ENCODE measurements at regions not wholly inside any gene's neighbourhood (a gene's known extent, or its start where the extent isn't known, plus 50 kb on each side); places are given as distances from the start of the nearest gene placed in this dataset.
"Not testable (repeated sequence)": the region's sequence is repeated elsewhere in the genome, so short reads cannot be mapped to it uniquely, and the experiment has no call there.

DNA sequence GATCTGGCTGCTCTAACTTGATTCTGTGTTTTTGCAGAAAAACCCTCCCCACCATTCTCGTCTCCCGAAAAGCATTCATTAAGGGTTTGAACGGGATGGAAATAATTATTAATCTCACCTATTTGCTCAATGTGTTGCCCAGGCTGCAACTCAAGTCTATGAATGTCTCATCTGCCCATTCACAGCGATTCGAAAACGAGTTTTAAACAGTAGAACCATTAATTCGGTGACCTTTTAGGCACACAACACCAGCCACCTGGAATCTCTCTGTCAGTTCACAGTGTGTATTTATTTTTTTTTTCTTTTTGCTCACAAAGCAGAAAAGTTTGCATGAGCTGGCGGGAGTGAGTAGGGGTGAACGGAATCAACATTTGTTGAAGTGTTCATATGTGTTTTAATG is 764.7 kb upstream of the TPTE start:
- no peak for ATAC-seq
- DNase-seq, result no peak
- intact Hi-C loops (cut with DNase I), result no loop called here

DNA sequence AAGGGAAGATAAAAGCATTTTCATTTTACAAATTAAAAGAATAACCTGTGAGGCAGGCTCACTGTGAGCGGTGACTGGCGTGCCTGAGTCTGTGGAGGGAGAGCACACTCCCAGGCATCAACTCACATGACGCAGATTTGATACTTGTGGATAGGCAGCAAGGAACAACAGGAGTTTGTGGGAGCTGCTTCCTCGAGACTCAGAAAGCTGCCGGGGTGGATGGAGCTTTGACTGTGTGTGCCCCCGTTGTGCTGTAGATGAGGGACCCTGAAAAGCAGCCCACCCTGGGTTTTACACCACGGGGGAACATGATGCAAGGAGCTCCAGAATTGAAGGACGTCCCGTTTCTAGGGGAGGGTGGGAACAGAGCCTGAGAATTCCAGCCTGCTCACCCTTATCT is 764.3 kb upstream of the TPTE start:
- ATAC-seq; intact Hi-C loops (cut with DNase I): not testable (repeated sequence)

GRCh38 chr21:9757572-9757971 is 763.8 kb upstream of the TPTE start:
- ATAC-seq; intact Hi-C loops (cut with DNase I); DNase-seq: not testable (repeated sequence)

More for the DNA sequence above, 764.3 kb upstream of the TPTE start:
- not testable (repeated sequence) for DNase-seq

- ATAC-seq (no peak), DNase-seq (no peak)
- intact Hi-C loops (cut with DNase I), result no loop called here
These were observed 763.2 kb upstream of the TPTE start for GRCh38 chr21:9758141-9758540.

DNA sequence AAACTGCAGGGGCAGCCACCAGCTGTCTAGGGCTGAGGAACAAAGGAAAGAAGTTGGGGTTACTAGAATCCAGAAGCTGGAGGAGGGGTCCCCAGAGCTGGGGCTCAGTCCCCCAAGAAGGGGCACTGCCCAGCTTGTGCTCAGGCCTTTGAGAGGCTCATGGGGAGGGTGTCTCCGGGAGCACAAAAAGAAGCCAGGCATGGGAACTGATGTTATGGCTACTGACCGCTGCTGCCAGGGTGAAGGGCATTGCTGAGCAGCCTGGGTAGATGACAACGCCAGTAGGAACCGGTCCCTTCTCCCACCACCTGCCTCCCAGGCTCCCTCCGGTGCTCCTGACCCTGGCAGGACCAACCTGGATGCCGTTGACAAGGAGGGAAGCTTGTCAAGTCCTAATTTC is 762.5 kb upstream of the TPTE start:
- ATAC-seq (no peak), DNase-seq (no peak)
- intact Hi-C loops (cut with DNase I), result no loop called here

DNA sequence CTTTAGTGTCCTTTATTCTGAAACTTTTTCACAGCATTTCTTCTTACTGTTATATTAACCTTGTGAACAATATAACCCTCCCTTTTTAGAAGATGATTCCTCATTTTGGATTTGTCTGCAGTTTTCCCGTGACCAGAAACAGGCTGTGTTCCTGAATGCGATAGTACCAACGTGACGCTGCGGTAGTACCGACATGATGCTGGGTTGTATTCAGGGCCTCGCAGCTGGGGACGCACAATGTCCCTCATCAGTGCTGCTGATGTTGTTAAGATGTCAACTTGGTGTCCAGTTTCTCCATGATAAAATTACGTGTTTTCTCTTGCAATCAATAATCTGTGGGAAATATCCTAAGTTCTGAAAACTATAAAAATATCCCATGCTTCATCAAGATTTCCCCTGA is 761.4 kb upstream of the TPTE start:
- ATAC-seq, result no peak
- DNase-seq, result no peak
- intact Hi-C loops (cut with DNase I), result no loop called here

- no peak for DNase-seq
- no peak for ATAC-seq
- intact Hi-C loops (cut with DNase I), result no loop called here
These were observed 760.8 kb upstream of the TPTE start for GRCh38 chr21:9760398-9761074.

GRCh38 chr21:9763306-9763705 is 758.1 kb upstream of the TPTE start:
- DNase-seq (no peak), ATAC-seq (no peak)
- intact Hi-C loops (cut with DNase I), result no loop called here

- ATAC-seq (no peak), DNase-seq (no peak)
- intact Hi-C loops (cut with DNase I), result no loop called here
These were observed 757.6 kb upstream of the TPTE start for GRCh38 chr21:9763807-9764206.

GRCh38 chr21:9764294-9764693 is 757.1 kb upstream of the TPTE start:
- ATAC-seq; intact Hi-C loops (cut with DNase I); DNase-seq: not testable (repeated sequence)

DNA sequence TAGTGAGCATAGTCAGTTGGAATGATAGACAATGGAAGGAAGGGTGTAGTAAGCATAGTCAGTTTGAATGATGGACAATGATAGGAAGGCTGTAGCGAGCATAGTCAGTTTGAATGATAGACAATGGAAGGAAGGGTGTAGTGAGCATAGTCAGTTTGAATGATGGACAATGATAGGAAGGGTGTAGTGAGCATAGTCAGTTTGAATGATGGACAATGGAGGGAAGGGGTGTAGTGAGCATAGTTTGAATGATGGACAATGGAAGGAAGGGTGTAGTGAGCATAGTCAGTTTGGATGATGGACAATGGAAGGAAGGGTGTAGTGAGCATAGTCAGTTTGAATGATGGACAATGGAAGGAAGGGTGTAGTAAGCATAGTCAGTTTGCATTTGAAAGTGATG is 755.8 kb upstream of the TPTE start:
- ATAC-seq; DNase-seq; intact Hi-C loops (cut with DNase I): not testable (repeated sequence)

DNA sequence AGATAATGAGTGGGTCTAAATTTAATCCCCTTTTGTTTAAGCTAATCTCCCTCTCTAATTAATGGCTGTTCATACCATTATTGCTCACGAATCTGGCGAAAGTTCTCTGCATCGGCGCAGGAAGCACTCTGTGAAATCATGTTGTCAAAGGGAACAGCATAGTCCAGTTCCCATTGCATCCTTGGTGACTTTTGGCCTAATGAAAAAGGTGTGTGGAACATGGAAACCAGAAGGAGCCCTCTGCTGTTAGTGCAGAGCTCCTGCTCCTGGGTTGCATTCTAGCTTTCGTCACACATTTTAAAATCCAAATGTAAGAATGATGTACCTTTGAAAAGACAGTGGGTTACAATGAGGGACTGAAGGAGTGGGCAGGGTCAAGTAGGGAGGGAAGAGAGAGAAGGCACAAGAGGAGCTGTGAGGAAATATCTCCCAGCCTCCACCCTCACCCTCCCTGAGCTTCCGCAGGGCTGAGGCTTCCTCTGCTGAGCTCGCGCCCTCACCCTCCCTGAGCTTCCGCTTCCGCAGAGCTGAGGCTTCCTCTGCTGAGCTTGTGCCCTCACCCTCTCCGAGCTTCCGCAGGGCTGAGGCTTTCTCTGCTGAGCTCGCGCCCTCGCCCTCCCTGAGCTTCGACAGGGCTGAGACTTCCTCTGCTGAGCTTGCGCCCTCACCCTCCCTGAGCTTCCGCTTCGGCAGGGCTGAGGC is 754.3 kb upstream of the TPTE start:
- DNase-seq; intact Hi-C loops (cut with DNase I); ATAC-seq: not testable (repeated sequence)

GRCh38 chr21:9767592-9768375 is 753.6 kb upstream of the TPTE start:
- intact Hi-C loops (cut with DNase I), result no loop called here
- DNase-seq (no peak), ATAC-seq (no peak)

GRCh38 chr21:9768376-9769130 is 752.8 kb upstream of the TPTE start:
- DNase-seq; ATAC-seq; intact Hi-C loops (cut with DNase I): not testable (repeated sequence)

DNA sequence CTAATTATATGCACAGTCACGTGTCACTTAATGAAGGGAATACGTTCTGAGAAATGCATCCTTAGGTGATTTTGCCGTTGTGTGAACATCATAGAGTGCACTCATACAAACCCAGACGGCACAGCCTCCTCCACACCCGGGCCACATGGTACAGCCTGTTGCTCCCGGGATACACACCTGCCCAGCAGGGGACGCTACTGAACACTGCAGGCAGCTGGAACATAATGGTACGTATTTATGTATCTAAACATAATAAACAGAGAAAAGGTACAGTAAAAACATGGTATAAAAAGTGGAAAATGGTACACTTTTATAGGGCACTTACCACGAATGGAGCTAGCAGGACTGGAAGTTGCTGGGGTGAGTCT is 752.3 kb upstream of the TPTE start:
- intact Hi-C loops (cut with DNase I); ATAC-seq; DNase-seq: not testable (repeated sequence)

- ATAC-seq; intact Hi-C loops (cut with DNase I); DNase-seq: not testable (repeated sequence)
These were observed 751.4 kb upstream of the TPTE start for GRCh38 chr21:9769718-9770690.

DNA sequence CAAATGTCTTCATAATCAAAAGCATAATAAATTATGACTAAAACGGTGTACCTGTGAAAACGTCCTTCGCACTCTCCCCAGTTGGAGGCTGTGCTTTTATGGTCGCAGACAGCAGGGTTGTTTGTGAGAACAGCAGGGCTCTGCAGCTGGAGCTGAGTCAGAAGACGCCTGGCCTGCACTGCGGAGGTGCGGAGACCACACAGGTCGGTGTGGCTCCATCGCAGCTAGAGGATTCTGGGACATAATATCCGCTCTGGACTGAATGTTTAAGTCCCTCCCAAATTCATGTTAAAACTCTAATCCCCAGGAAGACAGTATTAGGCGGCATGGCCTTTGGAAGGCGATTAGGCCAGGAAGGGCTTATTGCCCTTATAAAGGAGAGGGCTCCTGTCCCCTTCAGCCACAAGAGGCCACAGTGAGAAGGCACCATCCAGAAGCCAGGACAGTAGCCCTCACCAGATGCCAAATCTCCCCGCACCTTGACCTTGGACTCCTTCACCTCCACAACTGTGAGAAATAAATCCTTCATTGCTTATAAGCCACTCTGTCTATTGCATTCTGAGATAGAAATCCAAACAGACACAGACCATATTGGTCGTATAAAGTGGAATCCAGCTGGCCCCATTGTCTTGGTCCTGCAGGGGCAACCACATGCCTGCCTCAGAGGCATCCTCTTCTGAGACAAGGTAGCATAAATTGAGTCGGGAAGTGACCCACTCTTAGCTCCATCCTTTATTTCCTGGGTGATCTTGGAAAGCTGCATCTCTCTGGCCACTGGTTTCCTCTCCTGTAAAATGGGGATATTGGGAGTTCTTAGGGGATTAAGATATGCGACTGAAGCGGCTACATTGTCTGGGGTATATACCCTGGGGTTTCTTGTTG is 749.7 kb upstream of the TPTE start:
- intact Hi-C loops (cut with DNase I); ATAC-seq; DNase-seq: not testable (repeated sequence)

Measured in left cardiac atrium (tissue), 4 donors.